ENCODE measurements at regions not wholly inside any gene's neighbourhood (a gene's known extent, or its start where the extent isn't known, plus 50 kb on each side); places are given as distances from the start of the nearest gene placed in this dataset.

DNA sequence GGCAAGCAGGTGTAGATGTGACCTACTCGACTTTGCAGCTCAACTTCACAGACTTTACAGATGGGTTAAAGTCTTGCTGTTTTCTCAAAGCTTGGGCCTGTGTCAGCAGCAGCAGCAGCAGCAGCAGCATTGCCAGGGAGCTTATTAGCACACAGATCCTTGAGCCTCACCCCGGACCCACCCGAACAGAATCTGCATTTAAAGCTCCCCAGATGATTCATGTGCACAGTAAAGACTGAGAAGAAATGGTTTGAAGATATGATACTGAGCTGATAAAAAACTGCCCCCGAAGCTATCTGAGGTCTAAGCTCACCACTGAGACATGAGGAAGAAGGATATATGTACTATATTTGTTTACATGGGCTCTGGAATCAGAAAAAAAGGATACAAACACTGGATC, 231.7 kb downstream of the ARPP21 start:
- DNase-seq (ENCODE audit: low read depth): no peak
- no peak overlapping the region for H3K4me3 ChIP-seq (ENCODE audit: low read depth, low read length)
- TF ChIP-seq, protein P1, sequence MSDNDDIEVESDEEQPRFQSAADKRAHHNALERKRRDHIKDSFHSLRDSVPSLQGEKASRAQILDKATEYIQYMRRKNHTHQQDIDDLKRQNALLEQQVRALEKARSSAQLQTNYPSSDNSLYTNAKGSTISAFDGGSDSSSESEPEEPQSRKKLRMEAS (IDR thresholded peaks at IDR 0.05; ENCODE audit: low read depth, low read length): no peak
- TF ChIP-seq MYC (IDR thresholded peaks at IDR 0.05; ENCODE audit: low read depth, low read length): no peak
- TF ChIP-seq, protein P2, sequence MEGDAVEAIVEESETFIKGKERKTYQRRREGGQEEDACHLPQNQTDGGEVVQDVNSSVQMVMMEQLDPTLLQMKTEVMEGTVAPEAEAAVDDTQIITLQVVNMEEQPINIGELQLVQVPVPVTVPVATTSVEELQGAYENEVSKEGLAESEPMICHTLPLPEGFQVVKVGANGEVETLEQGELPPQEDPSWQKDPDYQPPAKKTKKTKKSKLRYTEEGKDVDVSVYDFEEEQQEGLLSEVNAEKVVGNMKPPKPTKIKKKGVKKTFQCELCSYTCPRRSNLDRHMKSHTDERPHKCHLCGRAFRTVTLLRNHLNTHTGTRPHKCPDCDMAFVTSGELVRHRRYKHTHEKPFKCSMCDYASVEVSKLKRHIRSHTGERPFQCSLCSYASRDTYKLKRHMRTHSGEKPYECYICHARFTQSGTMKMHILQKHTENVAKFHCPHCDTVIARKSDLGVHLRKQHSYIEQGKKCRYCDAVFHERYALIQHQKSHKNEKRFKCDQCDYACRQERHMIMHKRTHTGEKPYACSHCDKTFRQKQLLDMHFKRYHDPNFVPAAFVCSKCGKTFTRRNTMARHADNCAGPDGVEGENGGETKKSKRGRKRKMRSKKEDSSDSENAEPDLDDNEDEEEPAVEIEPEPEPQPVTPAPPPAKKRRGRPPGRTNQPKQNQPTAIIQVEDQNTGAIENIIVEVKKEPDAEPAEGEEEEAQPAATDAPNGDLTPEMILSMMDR (IDR thresholded peaks at IDR 0.05; ENCODE audit: low read depth, low read length): no peak
- TF ChIP-seq POLR2A (IDR thresholded peaks at IDR 0.05; ENCODE audit: extremely low read depth, insufficient read length): no peak

DNA sequence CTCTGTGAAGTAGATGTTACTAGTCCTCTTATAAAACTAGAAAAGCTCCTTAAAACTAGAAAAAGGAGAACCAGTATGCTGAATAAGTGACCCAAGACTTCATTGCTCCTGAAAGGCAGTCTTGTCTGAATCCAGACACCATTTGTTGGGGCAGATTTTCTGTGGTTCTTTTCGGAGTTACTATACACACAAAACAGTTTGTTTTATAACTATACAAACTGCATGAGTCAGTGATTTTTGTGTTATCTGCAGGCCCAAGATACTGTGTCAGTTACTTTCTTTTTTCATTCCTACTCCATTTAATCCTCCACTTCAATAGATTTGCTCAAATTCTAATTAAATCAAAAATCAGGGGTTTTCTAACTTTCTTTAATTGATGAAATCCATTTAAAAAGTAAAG, 244.6 kb downstream of the ARPP21 start:
- DNase-seq (ENCODE audit: low read depth): no peak
- TF ChIP-seq, protein P1 (IDR thresholded peaks at IDR 0.05; ENCODE audit: low read depth, low read length): no peak
- TF ChIP-seq, protein P2 (IDR thresholded peaks at IDR 0.05; ENCODE audit: low read depth, low read length): no peak
- TF ChIP-seq MYC (IDR thresholded peaks at IDR 0.05; ENCODE audit: low read depth, low read length): no peak
- TF ChIP-seq POLR2A (IDR thresholded peaks at IDR 0.05; ENCODE audit: extremely low read depth, insufficient read length): no peak
- no peak overlapping the region for H3K4me3 ChIP-seq (ENCODE audit: low read depth, low read length)

DNA sequence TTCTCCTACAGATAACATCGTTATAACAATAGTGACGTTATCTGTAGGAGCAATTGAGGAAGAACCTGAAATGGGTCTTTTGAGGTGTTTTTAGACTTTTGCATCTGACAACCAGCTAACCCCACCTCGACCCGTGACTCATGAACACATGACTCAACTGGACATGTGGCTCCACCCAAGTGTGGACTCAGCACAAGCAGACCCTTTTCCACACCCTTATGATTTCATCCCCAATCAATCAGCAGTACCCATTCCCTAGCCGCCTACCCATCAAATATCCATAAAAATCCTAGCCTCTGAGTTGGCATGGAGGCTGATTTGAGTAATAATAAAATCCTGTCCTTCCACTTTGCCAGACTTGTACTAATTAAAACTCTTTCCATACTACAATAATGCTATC, 255.4 kb downstream of the ARPP21 start:
- H3K4me3 ChIP-seq (ENCODE audit: low read depth, low read length): no peak overlapping the region
- TF ChIP-seq POLR2A (IDR thresholded peaks at IDR 0.05; ENCODE audit: extremely low read depth, insufficient read length) (no peak), MYC (IDR thresholded peaks at IDR 0.05; ENCODE audit: low read depth, low read length) (no peak)
- TF ChIP-seq, protein P1 (IDR thresholded peaks at IDR 0.05; ENCODE audit: low read depth, low read length): no peak
- TF ChIP-seq, protein P2 (IDR thresholded peaks at IDR 0.05; ENCODE audit: low read depth, low read length): no peak
- peak; percentile 1 for DNase-seq (ENCODE audit: low read depth)

DNA sequence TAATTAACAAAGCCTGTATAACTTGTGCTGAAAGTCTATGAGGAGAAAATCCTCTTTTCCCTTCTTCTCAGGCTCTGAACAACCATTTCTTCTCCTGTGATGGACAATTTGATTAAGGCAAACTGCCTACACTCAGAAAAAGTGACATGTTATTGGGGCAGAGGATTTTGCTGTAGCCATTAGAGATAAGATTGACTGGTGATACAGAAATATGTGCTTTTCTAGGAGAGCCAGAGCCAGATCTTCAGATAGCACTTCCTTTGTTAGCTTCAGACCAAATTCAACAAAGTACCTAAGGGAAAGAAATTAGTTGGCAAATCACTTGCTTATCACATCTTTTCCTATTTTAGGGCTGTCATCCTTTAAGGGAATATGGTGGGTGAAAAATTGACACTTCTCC, 259.9 kb downstream of the ARPP21 start:
- no peak for DNase-seq (ENCODE audit: low read depth)
- no peak overlapping the region for H3K4me3 ChIP-seq (ENCODE audit: low read depth, low read length)
- TF ChIP-seq, protein P2 (IDR thresholded peaks at IDR 0.05; ENCODE audit: low read depth, low read length): no peak
- no peak for TF ChIP-seq POLR2A (IDR thresholded peaks at IDR 0.05; ENCODE audit: extremely low read depth, insufficient read length)
- TF ChIP-seq, protein P1 (IDR thresholded peaks at IDR 0.05; ENCODE audit: low read depth, low read length): no peak
- no peak for TF ChIP-seq MYC (IDR thresholded peaks at IDR 0.05; ENCODE audit: low read depth, low read length)

DNA sequence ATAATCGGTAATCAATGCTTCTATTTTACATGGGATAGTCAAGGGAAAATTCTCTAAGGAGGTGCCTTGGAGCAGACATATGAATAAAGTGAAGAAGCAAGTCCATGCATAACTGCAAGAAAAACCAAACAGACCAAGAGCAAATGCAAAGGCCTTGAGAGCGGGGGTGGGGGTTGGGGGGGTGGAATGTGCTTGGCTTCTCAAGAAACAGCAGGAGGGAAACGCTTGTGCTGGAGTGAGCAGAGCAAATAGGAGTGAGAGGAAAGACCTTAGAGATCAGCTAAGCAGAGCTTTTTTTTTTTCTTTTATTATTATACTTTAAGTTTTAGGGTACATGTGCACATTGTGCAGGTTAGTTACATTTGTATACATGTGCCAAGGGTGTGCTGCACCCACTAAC, 260.8 kb downstream of the ARPP21 start:
- TF ChIP-seq, protein P1 (IDR thresholded peaks at IDR 0.05; ENCODE audit: low read depth, low read length): no peak
- TF ChIP-seq MYC (IDR thresholded peaks at IDR 0.05; ENCODE audit: low read depth, low read length) (no peak), POLR2A (IDR thresholded peaks at IDR 0.05; ENCODE audit: extremely low read depth, insufficient read length) (no peak)
- TF ChIP-seq, protein P2 (IDR thresholded peaks at IDR 0.05; ENCODE audit: low read depth, low read length): no peak

More for the DNA sequence above, 260.8 kb downstream of the ARPP21 start:
- DNase-seq (ENCODE audit: low read depth): no peak
- no peak overlapping the region for H3K4me3 ChIP-seq (ENCODE audit: low read depth, low read length)
